Body of pancreas (tissue), 4 donors: ENCODE measurements at regions not wholly inside any gene's neighbourhood (a gene's known extent, or its start where the extent isn't known, plus 50 kb on each side); places are given as distances from the start of the nearest gene placed in this dataset.

ENCODE experiments used
- POLR2A ChIP-seq, 3 donors: fragments of 450-650 bp; IDR thresholded peaks; one replicate each; pipeline ENCODE4 v1.6.1; 2016; ENCODE audit warnings: antibody characterized with exemption in 3 of 3, mild to moderate bottlenecking in 2 of 3
- TF ChIP-seq, protein P1 (sequence below), 7 experiments: fragments of 450-650 bp in 4 of 7; fragments of 200-600 bp in 3 of 7; sonication (generic) in 3 of 7; IDR thresholded peaks; one replicate each; pipeline ENCODE4 v1.5.1; 2016 to 2019; ENCODE audit warnings: antibody characterized with exemption in 7 of 7

GRCh38 chr11:122038543-122038942, 77.5 kb downstream of the BLID start:
- TF ChIP-seq, protein P1, sequence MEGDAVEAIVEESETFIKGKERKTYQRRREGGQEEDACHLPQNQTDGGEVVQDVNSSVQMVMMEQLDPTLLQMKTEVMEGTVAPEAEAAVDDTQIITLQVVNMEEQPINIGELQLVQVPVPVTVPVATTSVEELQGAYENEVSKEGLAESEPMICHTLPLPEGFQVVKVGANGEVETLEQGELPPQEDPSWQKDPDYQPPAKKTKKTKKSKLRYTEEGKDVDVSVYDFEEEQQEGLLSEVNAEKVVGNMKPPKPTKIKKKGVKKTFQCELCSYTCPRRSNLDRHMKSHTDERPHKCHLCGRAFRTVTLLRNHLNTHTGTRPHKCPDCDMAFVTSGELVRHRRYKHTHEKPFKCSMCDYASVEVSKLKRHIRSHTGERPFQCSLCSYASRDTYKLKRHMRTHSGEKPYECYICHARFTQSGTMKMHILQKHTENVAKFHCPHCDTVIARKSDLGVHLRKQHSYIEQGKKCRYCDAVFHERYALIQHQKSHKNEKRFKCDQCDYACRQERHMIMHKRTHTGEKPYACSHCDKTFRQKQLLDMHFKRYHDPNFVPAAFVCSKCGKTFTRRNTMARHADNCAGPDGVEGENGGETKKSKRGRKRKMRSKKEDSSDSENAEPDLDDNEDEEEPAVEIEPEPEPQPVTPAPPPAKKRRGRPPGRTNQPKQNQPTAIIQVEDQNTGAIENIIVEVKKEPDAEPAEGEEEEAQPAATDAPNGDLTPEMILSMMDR (IDR thresholded peaks at IDR 0.05): no peak
- TF ChIP-seq POLR2A (IDR thresholded peaks at IDR 0.05): no peak
